GM23338 (cell line): ENCODE measurements at regions not wholly inside any gene's neighbourhood (a gene's known extent, or its start where the extent isn't known, plus 50 kb on each side); places are given as distances from the start of the nearest gene placed in this dataset.

Experiments
- ATAC-seq: fragments of 200-7000 bp; cut with Tn5 transposase; 3 replicates; pipeline ENCODE4 v1.9.1; 2020
- DNase-seq: peaks from one replicate; pipeline ENCODE4 v3.0.0-alpha.2; 2015; ENCODE audit warnings: low spot score
- H2AFZ ChIP-seq: fragments of 200-600 bp; sonication (generic); 2 replicates; pipeline ENCODE4 v1.8.0; 2016; ENCODE audit warnings: antibody characterized with exemption, mild to moderate bottlenecking, moderate library complexity
- H3F3A ChIP-seq: fragments of 200-600 bp; sonication (generic); replicated peaks from 2 replicates; pipeline ENCODE4 v1.8.0; 2017; ENCODE audit warnings: antibody characterized with exemption, mixed run types, low read depth
- H3K27ac ChIP-seq: fragments of 200-600 bp; sonication (generic); 2 replicates; pipeline ENCODE4 v1.6.1; 2016; ENCODE audit warnings: low read depth
- H3K27me3 ChIP-seq: fragments of 200-600 bp; sonication (generic); 2 replicates; pipeline ENCODE4 v1.8.0; 2016; ENCODE audit warnings: mild to moderate bottlenecking, mixed run types, moderate library complexity; ENCODE audit not compliant: insufficient read depth
- H3K36me3 ChIP-seq: fragments of 200-600 bp; sonication (generic); 2 replicates; pipeline ENCODE4 v1.8.0; 2016; ENCODE audit warnings: mild to moderate bottlenecking; ENCODE audit not compliant: insufficient read depth
- H3K4me1 ChIP-seq: fragments of 200-600 bp; sonication (generic); 2 replicates; pipeline ENCODE4 v1.8.0; 2016; ENCODE audit warnings: mild to moderate bottlenecking, moderate library complexity; ENCODE audit not compliant: insufficient read depth
- H3K4me2 ChIP-seq: fragments of 200-600 bp; sonication (generic); 2 replicates; pipeline ENCODE4 v1.7.1; 2017; ENCODE audit warnings: mixed run types
- H3K4me3 ChIP-seq: fragments of 200-600 bp; sonication (generic); 2 replicates; pipeline ENCODE4 v1.6.1; 2016; ENCODE audit warnings: mixed run types
- H3K79me2 ChIP-seq: fragments of 200-600 bp; sonication (generic); replicated peaks from 2 replicates; pipeline ENCODE4 v1.8.0; 2017; ENCODE audit warnings: mild to moderate bottlenecking; ENCODE audit not compliant: insufficient read depth
- H3K9me2 ChIP-seq: fragments of 200-600 bp; sonication (generic); 2 replicates; pipeline ENCODE4 v1.8.0; 2017; ENCODE audit not compliant: insufficient read depth
- H4K20me1 ChIP-seq: fragments of 200-600 bp; sonication (generic); replicated peaks from 2 replicates; pipeline ENCODE4 v1.8.0; 2017; ENCODE audit warnings: mild to moderate bottlenecking; ENCODE audit not compliant: insufficient read depth
- H3K27ac Mint-ChIP-seq: 2 replicates; pipeline ENCODE4 v1.8.0; 2020; ENCODE audit warnings: inconsistent platforms, mild to moderate bottlenecking, moderate library complexity, mixed read lengths
- H3K27me3 Mint-ChIP-seq: 3 replicates; pipeline ENCODE4 v1.8.0; 2022; ENCODE audit warnings: low read depth, mild to moderate bottlenecking, moderate library complexity, mixed read lengths, inconsistent platforms; ENCODE audit not compliant: insufficient read depth, poor library complexity
- H3K36me3 Mint-ChIP-seq: 3 replicates; pipeline ENCODE4 v1.8.0; 2021; ENCODE audit warnings: low read depth, mild to moderate bottlenecking, inconsistent platforms, moderate library complexity, mixed read lengths
- H3K4me1 Mint-ChIP-seq: 3 replicates; pipeline ENCODE4 v1.8.0; 2020; ENCODE audit warnings: mild to moderate bottlenecking, inconsistent platforms, mixed read lengths
- H3K4me3 Mint-ChIP-seq: 3 replicates; pipeline ENCODE4 v1.8.0; 2021; ENCODE audit warnings: moderate library complexity, mild to moderate bottlenecking, inconsistent platforms, mixed read lengths
- H3K9me3 Mint-ChIP-seq: 3 replicates; pipeline ENCODE4 v1.8.0; 2020; ENCODE audit warnings: moderate library complexity, mild to moderate bottlenecking, inconsistent platforms, mixed read lengths
- CREB1 ChIP-seq: fragments of 250-450 bp; sonication (Bioruptor Pico); IDR thresholded peaks from 2 replicates; pipeline ENCODE4 v1.5.0; 2020; ENCODE audit warnings: low read depth, mild to moderate bottlenecking, moderate library complexity
- CTCF ChIP-seq, 2 experiments: fragments of 200-600 bp in 1 of 2; sonication (generic) in 1 of 2; conservative IDR thresholded peaks; 2 replicates each; pipeline versions ENCODE4 v1.5.1 to v1.6.1; 2016 to 2017; ENCODE audit warnings: antibody characterized with exemption in 2 of 2, low read depth in 2 of 2, mild to moderate bottlenecking in 2 of 2, moderate library complexity in 1 of 2
- ETS1 ChIP-seq: IDR thresholded peaks from 2 replicates; pipeline ENCODE4 v1.6.1; 2016; ENCODE audit warnings: antibody characterized with exemption
- EZH2 ChIP-seq: fragments of 200-600 bp; sonication (generic); IDR thresholded peaks from one replicate; pipeline ENCODE4 v1.8.0; 2017; ENCODE audit warnings: antibody characterized with exemption, mild to moderate bottlenecking, low read depth; ENCODE audit not compliant: unreplicated experiment
- EZH2phosphoT487 ChIP-seq: fragments of 200-600 bp; sonication (generic); IDR thresholded peaks from one replicate; pipeline ENCODE4 v1.8.1; 2018; ENCODE audit warnings: antibody characterized with exemption; ENCODE audit not compliant: unreplicated experiment
- JUNB ChIP-seq: IDR thresholded peaks from one replicate; pipeline ENCODE4 v1.6.1; 2016; ENCODE audit warnings: antibody characterized with exemption; ENCODE audit not compliant: unreplicated experiment
- NANOG ChIP-seq: IDR thresholded peaks from 2 replicates; pipeline ENCODE4 v1.6.1; 2016; ENCODE audit warnings: antibody characterized with exemption, borderline replicate concordance
- POLR2AphosphoS5 ChIP-seq: IDR thresholded peaks from 2 replicates; pipeline ENCODE4 v1.6.1; 2016; ENCODE audit warnings: antibody characterized with exemption, low read depth
- REST ChIP-seq: IDR thresholded peaks from one replicate; pipeline ENCODE4 v1.6.1; 2018; ENCODE audit warnings: antibody characterized with exemption; ENCODE audit not compliant: unreplicated experiment
- STAT1 ChIP-seq: IDR thresholded peaks from one replicate; pipeline ENCODE4 v1.6.1; 2016; ENCODE audit warnings: antibody characterized with exemption; ENCODE audit not compliant: unreplicated experiment
- ZNF114 ChIP-seq: fragments of 250-450 bp; sonication (Bioruptor Pico); IDR thresholded peaks from 2 replicates; pipeline ENCODE4 v1.5.0; 2020; ENCODE audit warnings: mild to moderate bottlenecking, moderate library complexity
- ZNF331 ChIP-seq: fragments of 250-450 bp; sonication (Bioruptor Pico); IDR thresholded peaks from 2 replicates; pipeline ENCODE4 v1.5.0; 2020; ENCODE audit warnings: low read depth, mild to moderate bottlenecking, moderate library complexity
- ZNF462 ChIP-seq: fragments of 250-450 bp; sonication (Bioruptor Pico); IDR thresholded peaks from 2 replicates; pipeline ENCODE4 v1.5.0; 2020; ENCODE audit warnings: mild to moderate bottlenecking, moderate library complexity

DNA sequence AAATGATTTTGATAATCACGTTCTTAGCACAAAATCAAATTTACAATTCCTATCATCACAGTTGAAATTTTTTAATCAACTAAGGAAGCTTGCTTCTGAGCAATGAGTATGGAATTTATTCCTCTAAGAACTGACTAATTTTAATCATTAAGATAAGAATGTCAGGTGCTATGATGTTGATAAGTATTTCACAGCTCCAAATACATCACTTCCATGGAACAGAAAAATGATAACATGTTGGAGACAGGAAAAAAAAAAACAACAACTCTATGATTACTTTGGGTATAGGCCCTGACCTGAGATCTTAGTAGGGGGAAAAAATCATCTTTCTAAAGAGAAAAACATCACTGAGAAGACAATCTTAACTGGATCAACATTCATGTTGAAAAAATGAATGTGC lies 89.4 kb upstream of the BMP2 start (continued):
- no peak for TF ChIP-seq REST

- no peaks in the 10 kb centered on the region for H3K4me1 ChIP-seq
- no peak overlapping the region for H3K4me3 ChIP-seq
- ATAC-seq, result no peak
- peaks cover 12% of the 10 kb centered on the region for H3K9me2 ChIP-seq
- no peaks in the 10 kb centered on the region for H3K27me3 ChIP-seq
- Mint-ChIP-seq H3K9me3 (no peaks in the 10 kb centered on the region), H3K4me1 (no peaks in the 10 kb centered on the region), H3K4me3 (no peak overlapping the region), H3K36me3 (no peaks in the 10 kb centered on the region), H3K27ac (no peak overlapping the region), H3K27me3 (no peaks in the 10 kb centered on the region)
- no peak overlapping the region for H3K4me2 ChIP-seq
- H2AFZ ChIP-seq, result no peak overlapping the region
- H3K36me3 ChIP-seq, result no peaks in the 10 kb centered on the region
- H4K20me1 ChIP-seq, result no peaks in the 10 kb centered on the region
- H3F3A ChIP-seq, result no peaks in the 10 kb centered on the region
- DNase-seq, result no peak
- no peaks in the 10 kb centered on the region for H3K79me2 ChIP-seq
- H3K27ac ChIP-seq, result no peak overlapping the region
- TF ChIP-seq STAT1 (no peak), ETS1 (no peak), CREB1 (CRISPR knock-in tag) (no peak), EZH2 (no peak), ZNF114 (no peak), POLR2AphosphoS5 (no peak), EZH2phosphoT487 (no peak), ZNF462 (CRISPR knock-in tag) (no peak), JUNB (no peak), NANOG (no peak), ZNF331 (CRISPR knock-in tag) (no peak), CTCF (conservative IDR thresholded peaks at IDR 0.05; ENCODE audit: low read depth in 2 of 2) (no peak)
Observed at GRCh38 chr20:6674831-6675230, 92.7 kb upstream of the BMP2 start.
